Esophagus muscularis mucosa (tissue), 4 donors: ENCODE measurements at regions not wholly inside any gene's neighbourhood (a gene's known extent, or its start where the extent isn't known, plus 50 kb on each side); places are given as distances from the start of the nearest gene placed in this dataset.
"Not testable (repeated sequence)": the region's sequence is repeated elsewhere in the genome, so short reads cannot be mapped to it uniquely, and the experiment has no call there.

Experiments used
- DNase-seq: peaks from one replicate; pipeline ENCODE4 v3.0.0-alpha.2; 2017; ENCODE audit errors: extremely low spot score
- H3K27ac ChIP-seq, 4 donors: fragments of 200-600 bp; sonication (generic); replicated peaks in 1 of 4; 1 replicate in 3 of 4; 2 replicates in 1 of 4; pipeline ENCODE4 v1.5.1; 2016 to 2019; ENCODE audit warnings: mild to moderate bottlenecking in 1 of 4
- H3K27me3 ChIP-seq, 4 donors: fragments of 200-600 bp; sonication (generic); one replicate each; pipeline versions ENCODE4 v1.5.1 to v1.6.0; 2016 to 2019
- H3K36me3 ChIP-seq, 4 donors: fragments of 200-600 bp; sonication (generic); one replicate each; pipeline ENCODE4 v1.5.1; 2016 to 2019
- H3K4me1 ChIP-seq, 4 donors: fragments of 200-600 bp; sonication (generic); one replicate each; pipeline ENCODE4 v1.5.1; 2016 to 2019
- H3K4me3 ChIP-seq, 4 donors: fragments of 200-600 bp; sonication (generic); 1 replicate in 2 of 4; 2 replicates in 2 of 4; pipeline ENCODE4 v1.5.1; 2016 to 2019; ENCODE audit warnings: mild to moderate bottlenecking in 4 of 4, moderate library complexity in 1 of 4
- H3K9me3 ChIP-seq, 4 donors: fragments of 200-600 bp; sonication (generic); 1 replicate in 3 of 4; 2 replicates in 1 of 4; pipeline ENCODE4 v1.5.1; 2016 to 2019
- EP300 ChIP-seq: sonication (generic); formaldehyde crosslinking; IDR thresholded peaks from one replicate; pipeline ENCODE4 v1.6.1; 2017; ENCODE audit warnings: antibody characterized with exemption
- POLR2A ChIP-seq: fragments of 450-650 bp; IDR thresholded peaks from one replicate; pipeline ENCODE4 v1.6.1; 2017; ENCODE audit warnings: antibody characterized with exemption, moderate library complexity, mild to moderate bottlenecking, low read depth
- POLR2AphosphoS5 ChIP-seq, 2 donors: sonication (generic); formaldehyde crosslinking; IDR thresholded peaks; one replicate each; pipeline ENCODE4 v1.6.1; 2017; ENCODE audit warnings: antibody characterized with exemption in 2 of 2
- WGBS: methylation state at CpG from one replicate; pipeline ENCODE4 v1.1.5; 2018; 5-methylcytosine and 5-hydroxymethylcytosine counted together
- intact Hi-C: fragments of 100-400 bp; cut with DNase I; formaldehyde crosslinking; loops from one replicate; pipeline ENCODE4 v1.15.1; 2023
- TF ChIP-seq, protein P1 (sequence below), 3 experiments: fragments of 200-600 bp in 2 of 3; fragments of 450-650 bp in 1 of 3; sonication (generic) in 2 of 3; IDR thresholded peaks; one replicate each; pipeline ENCODE4 v1.5.1; 2017 to 2019; ENCODE audit warnings: antibody characterized with exemption in 3 of 3, mild to moderate bottlenecking in 2 of 3, moderate library complexity in 1 of 3

GRCh38 chr20:41738604-41739206, 120.5 kb upstream of the CHD6 start:
- no peak for TF ChIP-seq EP300
- TF ChIP-seq, protein P1, sequence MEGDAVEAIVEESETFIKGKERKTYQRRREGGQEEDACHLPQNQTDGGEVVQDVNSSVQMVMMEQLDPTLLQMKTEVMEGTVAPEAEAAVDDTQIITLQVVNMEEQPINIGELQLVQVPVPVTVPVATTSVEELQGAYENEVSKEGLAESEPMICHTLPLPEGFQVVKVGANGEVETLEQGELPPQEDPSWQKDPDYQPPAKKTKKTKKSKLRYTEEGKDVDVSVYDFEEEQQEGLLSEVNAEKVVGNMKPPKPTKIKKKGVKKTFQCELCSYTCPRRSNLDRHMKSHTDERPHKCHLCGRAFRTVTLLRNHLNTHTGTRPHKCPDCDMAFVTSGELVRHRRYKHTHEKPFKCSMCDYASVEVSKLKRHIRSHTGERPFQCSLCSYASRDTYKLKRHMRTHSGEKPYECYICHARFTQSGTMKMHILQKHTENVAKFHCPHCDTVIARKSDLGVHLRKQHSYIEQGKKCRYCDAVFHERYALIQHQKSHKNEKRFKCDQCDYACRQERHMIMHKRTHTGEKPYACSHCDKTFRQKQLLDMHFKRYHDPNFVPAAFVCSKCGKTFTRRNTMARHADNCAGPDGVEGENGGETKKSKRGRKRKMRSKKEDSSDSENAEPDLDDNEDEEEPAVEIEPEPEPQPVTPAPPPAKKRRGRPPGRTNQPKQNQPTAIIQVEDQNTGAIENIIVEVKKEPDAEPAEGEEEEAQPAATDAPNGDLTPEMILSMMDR (IDR thresholded peaks at IDR 0.05): peak; percentile 62 to 89 (median 66)
- no peak overlapping the region for H3K4me3 ChIP-seq
- no peaks in the 10 kb centered on the region for H3K27me3 ChIP-seq
- no peak overlapping the region for H3K27ac ChIP-seq
- peaks cover 0 to 5% (median 0%) of the 10 kb centered on the region in 4 donors for H3K4me1 ChIP-seq
- H3K36me3 ChIP-seq: no peaks in the 10 kb centered on the region
- WGBS: 13% methylated on average over 6 of the region's 6 CpGs
- H3K9me3 ChIP-seq: no peaks in the 10 kb centered on the region
- intact Hi-C loops: loop anchor here (5.0 kb wide), 1 partner anchor 1449 kb away; the partner anchor contains the start of gene PTPRT
- DNase-seq: peak; percentile 91

- H3K4me1 ChIP-seq: peaks cover 0 to 5% (median 0%) of the 10 kb centered on the region in 4 donors
Measured at GRCh38 chr20:41735949-41736348, 117.8 kb upstream of the CHD6 start.

DNA sequence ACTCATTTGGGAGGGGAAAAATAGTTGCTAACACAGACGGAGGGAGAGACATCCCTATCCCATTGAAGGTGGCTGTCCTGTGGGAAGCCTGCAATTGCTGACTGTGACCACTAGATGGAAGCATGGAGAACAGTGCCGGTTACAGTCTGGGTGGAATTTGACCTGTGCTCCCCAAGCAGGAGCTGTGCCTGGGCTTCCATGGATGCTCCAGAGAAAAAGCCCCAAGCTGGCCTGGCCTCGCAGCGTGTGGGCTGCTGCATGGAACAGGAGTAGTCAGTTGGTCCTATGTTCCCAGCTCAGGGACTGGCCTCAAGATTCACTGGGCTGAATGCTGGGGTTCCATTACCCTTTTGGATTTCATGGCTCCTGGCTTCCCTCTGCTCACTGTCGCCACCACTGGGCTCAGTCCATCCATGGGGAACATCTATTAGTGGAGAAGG, 116.3 kb upstream of the CHD6 start:
- WGBS: 33% methylated on average over 5 of the region's 5 CpGs
- DNase-seq: peak; percentile 82
- Histone ChIP-seq H3K27ac (no peak overlapping the region), H3K36me3 (no peaks in the 10 kb centered on the region), H3K4me3 (no peak overlapping the region), H3K27me3 (no peaks in the 10 kb centered on the region), H3K9me3 (no peaks in the 10 kb centered on the region), H3K4me1 (peaks cover 0 to 5% (median 0%) of the 10 kb centered on the region in 4 donors)
- intact Hi-C loops: no loop called here
- no peak for TF ChIP-seq POLR2AphosphoS5 (IDR thresholded peaks at IDR 0.05)
- TF ChIP-seq, protein P1 (IDR thresholded peaks at IDR 0.05): peak; percentile 57 to 93 (median 67)
- TF ChIP-seq EP300: no peak
- no peak for TF ChIP-seq POLR2A

More at GRCh38 chr20:41735949-41736348, 117.8 kb upstream of the CHD6 start:
- WGBS: 97% methylated on average over 3 of the region's 3 CpGs
- Histone ChIP-seq H3K9me3 (no peaks in the 10 kb centered on the region), H3K4me3 (no peak overlapping the region), H3K27ac (no peak overlapping the region), H3K27me3 (no peaks in the 10 kb centered on the region), H3K36me3 (no peaks in the 10 kb centered on the region)
- DNase-seq: no peak
- intact Hi-C loops: loop anchor here (5.0 kb wide), 1 partner anchor 1451 kb away; the partner anchor contains the start of gene PTPRT
- TF ChIP-seq POLR2A: no peak

- H3K36me3 ChIP-seq: no peaks in the 10 kb centered on the region
- DNase-seq: no peak
- H3K27ac ChIP-seq: no peak overlapping the region
- H3K4me1 ChIP-seq: no peaks in the 10 kb centered on the region
- no peaks in the 10 kb centered on the region for H3K27me3 ChIP-seq
- intact Hi-C loops: no loop called here
- TF ChIP-seq POLR2A (no peak), POLR2AphosphoS5 (IDR thresholded peaks at IDR 0.05) (no peak), EP300 (no peak)
- TF ChIP-seq, protein P1 (IDR thresholded peaks at IDR 0.05): no peak
- WGBS: 48% methylated on average over 5 of the region's 5 CpGs
- no peak overlapping the region for H3K4me3 ChIP-seq
- H3K9me3 ChIP-seq: no peaks in the 10 kb centered on the region
Measured at GRCh38 chr20:41733151-41733550, 115.0 kb upstream of the CHD6 start.

GRCh38 chr20:41731198-41731597, 113.0 kb upstream of the CHD6 start:
- WGBS: 84% methylated on average over 3 of the region's 3 CpGs
- H3K27me3 ChIP-seq, intact Hi-C loops, H3K4me1 ChIP-seq, H3K27ac ChIP-seq, H3K9me3 ChIP-seq, H3K4me3 ChIP-seq, DNase-seq, H3K36me3 ChIP-seq: not testable (repeated sequence)

- H3K36me3 ChIP-seq, H3K4me1 ChIP-seq, intact Hi-C loops, H3K4me3 ChIP-seq, H3K27me3 ChIP-seq, H3K9me3 ChIP-seq, DNase-seq, H3K27ac ChIP-seq: not testable (repeated sequence)
- 89% methylated on average over 6 of the region's 6 CpGs for WGBS
Measured at GRCh38 chr20:41727681-41728080, 109.5 kb upstream of the CHD6 start.
